Bronchial epithelial cell (primary cell): ENCODE measurements at regions not wholly inside any gene's neighbourhood (a gene's known extent, or its start where the extent isn't known, plus 50 kb on each side); places are given as distances from the start of the nearest gene placed in this dataset.

Experiments
- DNase-seq: peaks from one replicate; pipeline ENCODE4 v3.0.0-alpha.2; 2010; ENCODE audit warnings: low read depth
- FAIRE-seq: peaks from 2 replicates; lab custom pipeline; 2011; peaks lifted over from hg19 to GRCh38; lab: Jason Lieb, UNC
- H3K27me3 ChIP-seq: 2 replicates; pipeline ENCODE4 v1.5.1; 2011; ENCODE audit warnings: low read length; ENCODE audit not compliant: control insufficient read depth, insufficient read depth
- H3K36me3 ChIP-seq: 2 replicates; pipeline ENCODE4 v1.5.1; 2011; ENCODE audit warnings: low read length; ENCODE audit not compliant: control insufficient read depth, insufficient read depth
- H3K4me3 ChIP-seq: 2 replicates; pipeline ENCODE4 v1.5.1; 2011; ENCODE audit warnings: mild to moderate bottlenecking, low read depth, low read length, control low read depth
- TF ChIP-seq, protein P1 (sequence below): IDR thresholded peaks from 2 replicates; pipeline ENCODE4 v1.5.1; 2011; ENCODE audit warnings: mild to moderate bottlenecking, moderate library complexity, low read length, control low read depth, inconsistent platforms; ENCODE audit not compliant: insufficient read depth, severe bottlenecking

DNA sequence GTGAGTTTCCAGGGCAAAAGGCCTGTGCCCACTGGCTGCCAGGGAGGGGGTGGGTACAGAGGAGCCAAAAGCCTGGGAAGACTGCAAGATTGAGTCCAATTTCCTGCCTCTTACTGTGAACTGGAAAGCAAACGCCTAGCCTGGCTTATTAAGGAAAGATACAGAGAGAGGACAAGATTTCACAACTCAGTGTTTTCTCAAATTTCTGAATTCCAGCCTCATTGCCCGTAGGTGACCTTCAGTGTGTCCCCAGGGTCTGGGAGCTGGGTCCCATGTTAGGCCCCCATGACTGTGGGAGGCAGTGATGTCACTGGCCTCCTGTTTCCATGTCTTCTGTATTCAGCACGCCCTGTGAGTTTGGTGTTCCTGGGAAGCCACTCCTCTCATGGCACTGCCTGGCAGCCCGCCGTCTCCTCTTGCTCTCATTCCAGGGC, 60.6 kb upstream of the PTPN3 start:
- H3K27me3 ChIP-seq: no peaks in the 10 kb centered on the region
- no peak overlapping the region for H3K4me3 ChIP-seq
- DNase-seq: no peak
- no peaks in the 10 kb centered on the region for H3K36me3 ChIP-seq
- no peak for FAIRE-seq
- TF ChIP-seq, protein P1, sequence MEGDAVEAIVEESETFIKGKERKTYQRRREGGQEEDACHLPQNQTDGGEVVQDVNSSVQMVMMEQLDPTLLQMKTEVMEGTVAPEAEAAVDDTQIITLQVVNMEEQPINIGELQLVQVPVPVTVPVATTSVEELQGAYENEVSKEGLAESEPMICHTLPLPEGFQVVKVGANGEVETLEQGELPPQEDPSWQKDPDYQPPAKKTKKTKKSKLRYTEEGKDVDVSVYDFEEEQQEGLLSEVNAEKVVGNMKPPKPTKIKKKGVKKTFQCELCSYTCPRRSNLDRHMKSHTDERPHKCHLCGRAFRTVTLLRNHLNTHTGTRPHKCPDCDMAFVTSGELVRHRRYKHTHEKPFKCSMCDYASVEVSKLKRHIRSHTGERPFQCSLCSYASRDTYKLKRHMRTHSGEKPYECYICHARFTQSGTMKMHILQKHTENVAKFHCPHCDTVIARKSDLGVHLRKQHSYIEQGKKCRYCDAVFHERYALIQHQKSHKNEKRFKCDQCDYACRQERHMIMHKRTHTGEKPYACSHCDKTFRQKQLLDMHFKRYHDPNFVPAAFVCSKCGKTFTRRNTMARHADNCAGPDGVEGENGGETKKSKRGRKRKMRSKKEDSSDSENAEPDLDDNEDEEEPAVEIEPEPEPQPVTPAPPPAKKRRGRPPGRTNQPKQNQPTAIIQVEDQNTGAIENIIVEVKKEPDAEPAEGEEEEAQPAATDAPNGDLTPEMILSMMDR: no peak

DNA sequence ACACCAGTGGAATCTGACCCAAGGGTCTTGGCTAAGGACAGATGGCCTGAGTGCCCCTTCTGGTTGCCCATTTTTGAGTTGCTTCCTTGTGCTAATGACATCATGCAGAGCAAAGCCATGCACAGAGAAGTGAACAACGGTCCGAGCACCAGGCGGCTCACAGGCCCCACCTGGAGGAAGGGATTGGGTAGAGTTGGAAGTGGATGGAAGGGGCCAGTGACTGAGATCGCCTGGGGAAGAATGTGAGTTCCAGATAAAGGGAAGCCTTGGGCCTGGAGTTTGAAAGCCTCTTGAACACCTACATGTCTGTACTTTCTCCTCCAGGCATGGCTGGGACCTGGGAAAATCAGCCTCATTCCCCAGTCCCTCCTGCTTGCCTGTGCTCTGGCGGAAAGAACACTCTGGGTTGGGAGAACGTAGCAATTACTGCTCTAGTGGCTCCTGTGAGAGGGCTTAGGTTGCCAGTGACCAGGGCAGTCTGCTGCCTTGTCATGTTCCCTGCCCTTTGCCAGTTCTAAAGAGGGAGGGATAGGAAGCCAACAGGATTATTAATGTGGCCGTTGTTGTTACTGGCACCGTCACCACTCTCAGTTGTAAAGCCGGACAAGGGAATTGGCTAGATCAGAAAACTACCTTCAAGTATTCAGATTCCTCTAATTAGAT, 62.5 kb upstream of the PTPN3 start:
- H3K27me3 ChIP-seq: no peaks in the 10 kb centered on the region
- no peak for FAIRE-seq
- TF ChIP-seq, protein P1: peak; percentile 27
- H3K4me3 ChIP-seq: no peak overlapping the region
- DNase-seq: peak; percentile 24
- H3K36me3 ChIP-seq: no peaks in the 10 kb centered on the region

GRCh38 chr9:109561137-109561536, 63.0 kb upstream of the PTPN3 start:
- FAIRE-seq (no peak), DNase-seq (no peak)
- Histone ChIP-seq H3K36me3 (no peaks in the 10 kb centered on the region), H3K4me3 (no peak overlapping the region), H3K27me3 (peaks cover under 1% of the 10 kb centered on the region)
- TF ChIP-seq, protein P1: no peak

DNA sequence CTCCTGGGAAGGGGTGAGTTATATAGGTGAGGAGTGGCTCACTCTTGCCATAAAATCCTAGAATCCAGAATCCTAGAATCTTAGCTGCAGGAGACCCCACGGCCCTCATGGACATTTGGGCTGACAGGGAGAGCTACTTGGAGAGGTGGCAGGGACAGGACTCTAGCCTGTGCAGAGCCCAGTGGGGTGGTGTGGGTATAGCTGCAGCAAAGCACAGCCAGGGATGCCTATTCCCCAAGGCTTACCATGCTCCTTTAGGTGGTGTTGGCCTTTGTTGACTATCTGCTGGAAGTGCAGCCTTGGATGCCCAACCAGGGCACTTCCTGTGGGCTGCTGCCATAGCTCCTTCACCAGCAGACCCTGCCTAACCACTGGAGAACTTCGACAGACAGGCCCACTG, 70.0 kb upstream of the PTPN3 start:
- FAIRE-seq (no peak), DNase-seq (no peak)
- Histone ChIP-seq H3K4me3 (no peak overlapping the region), H3K27me3 (peaks cover 2% of the 10 kb centered on the region), H3K36me3 (no peaks in the 10 kb centered on the region)
- TF ChIP-seq, protein P1: no peak

- Histone ChIP-seq H3K27me3 (peaks cover 2% of the 10 kb centered on the region), H3K36me3 (no peaks in the 10 kb centered on the region), H3K4me3 (no peak overlapping the region)
- no peak for DNase-seq
- no peak for FAIRE-seq
- TF ChIP-seq, protein P1: no peak
Measured at GRCh38 chr9:109568568-109569210, 70.6 kb upstream of the PTPN3 start.
